ENCODE measurements at regions not wholly inside any gene's neighbourhood (a gene's known extent, or its start where the extent isn't known, plus 50 kb on each side); places are given as distances from the start of the nearest gene placed in this dataset.

GRCh38 chr5:91307048-91307447 is 76.1 kb downstream of the ARRDC3 start:
- no peak overlapping the region for H3K27ac ChIP-seq (ENCODE audit: low read length in 2 of 2)
- TF ChIP-seq EZH2 (IDR thresholded peaks at IDR 0.05; ENCODE audit: borderline replicate concordance, insufficient read depth, low read depth, low read length, poor library complexity, severe bottlenecking), result no peak
- TF ChIP-seq, protein P1, sequence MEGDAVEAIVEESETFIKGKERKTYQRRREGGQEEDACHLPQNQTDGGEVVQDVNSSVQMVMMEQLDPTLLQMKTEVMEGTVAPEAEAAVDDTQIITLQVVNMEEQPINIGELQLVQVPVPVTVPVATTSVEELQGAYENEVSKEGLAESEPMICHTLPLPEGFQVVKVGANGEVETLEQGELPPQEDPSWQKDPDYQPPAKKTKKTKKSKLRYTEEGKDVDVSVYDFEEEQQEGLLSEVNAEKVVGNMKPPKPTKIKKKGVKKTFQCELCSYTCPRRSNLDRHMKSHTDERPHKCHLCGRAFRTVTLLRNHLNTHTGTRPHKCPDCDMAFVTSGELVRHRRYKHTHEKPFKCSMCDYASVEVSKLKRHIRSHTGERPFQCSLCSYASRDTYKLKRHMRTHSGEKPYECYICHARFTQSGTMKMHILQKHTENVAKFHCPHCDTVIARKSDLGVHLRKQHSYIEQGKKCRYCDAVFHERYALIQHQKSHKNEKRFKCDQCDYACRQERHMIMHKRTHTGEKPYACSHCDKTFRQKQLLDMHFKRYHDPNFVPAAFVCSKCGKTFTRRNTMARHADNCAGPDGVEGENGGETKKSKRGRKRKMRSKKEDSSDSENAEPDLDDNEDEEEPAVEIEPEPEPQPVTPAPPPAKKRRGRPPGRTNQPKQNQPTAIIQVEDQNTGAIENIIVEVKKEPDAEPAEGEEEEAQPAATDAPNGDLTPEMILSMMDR (IDR thresholded peaks at IDR 0.05), result no peak
- H3K79me2 ChIP-seq (ENCODE audit: control insufficient read depth, insufficient read depth, low read length), result no peaks in the 10 kb centered on the region
- no CpG with 5 or more reads among the region's 4 CpGs for WGBS (ENCODE audit: insufficient coverage)
- H4K20me1 ChIP-seq (ENCODE audit: control insufficient read depth, insufficient read depth, low read length, poor library complexity, severe bottlenecking), result no peaks in the 10 kb centered on the region
- H3K4me1 ChIP-seq (ENCODE audit: control insufficient read depth in 2 of 2, insufficient read depth in 2 of 2, low read length in 2 of 2), result peaks cover 14 to 15% of the 10 kb centered on the region in 2 donors
- ChIA-PET POLR2A (no interaction called here), CTCF (no interaction called here)
- ATAC-seq (ENCODE audit: low read depth) (no peak), DNase-seq (no peak)
- no peak overlapping the region for H3K4me2 ChIP-seq (replicated peaks; ENCODE audit: low read depth, low read length, poor library complexity, severe bottlenecking)
- H3K9ac ChIP-seq (ENCODE audit: low read length), result no peak overlapping the region
- Mint-ChIP-seq H3K27me3 (no peaks in the 10 kb centered on the region), H3K4me1 (peaks cover 13% of the 10 kb centered on the region), H3K4me3 (no peak overlapping the region), H3K27ac (no peak overlapping the region), H3K9me3 (ENCODE audit: insufficient read depth) (no peaks in the 10 kb centered on the region)
- no peaks in the 10 kb centered on the region for H3K27me3 ChIP-seq (replicated peaks in 1 of 4; ENCODE audit: control extremely low read depth in 1 of 4, control insufficient read depth in 3 of 4, insufficient read depth in 4 of 4, low read length in 3 of 4)
- no peak overlapping the region for H3K4me3 ChIP-seq (ENCODE audit: control extremely low read depth in 1 of 5, extremely low read depth in 1 of 5, insufficient read depth in 1 of 5, low read depth in 2 of 5, low read length in 4 of 5)
- no peak overlapping the region for H2AFZ ChIP-seq (ENCODE audit: insufficient read depth, low read depth, low read length, poor library complexity, severe bottlenecking)
- intact Hi-C loops (cut with micrococcal nuclease), result no loop called here
- no peaks in the 10 kb centered on the region for H3K9me3 ChIP-seq (ENCODE audit: control extremely low read depth in 1 of 3, control insufficient read depth in 2 of 3, insufficient read depth in 1 of 3, low read length in 2 of 3)
- no peaks in the 10 kb centered on the region for H3K36me3 ChIP-seq (replicated peaks in 1 of 2; ENCODE audit: control extremely low read depth in 1 of 2, control insufficient read depth in 1 of 2, extremely low read depth in 1 of 2, insufficient read depth in 2 of 2, low read length in 1 of 2)

- intact Hi-C loops (cut with micrococcal nuclease), result no loop called here
- ChIA-PET POLR2A (no interaction called here), CTCF (no interaction called here)
- ATAC-seq (ENCODE audit: low read depth) (no peak), DNase-seq (no peak)
- no peaks in the 10 kb centered on the region for H3K9me3 ChIP-seq (ENCODE audit: control extremely low read depth in 1 of 3, control insufficient read depth in 2 of 3, insufficient read depth in 1 of 3, low read length in 2 of 3)
- Mint-ChIP-seq H3K27me3 (no peaks in the 10 kb centered on the region), H3K4me3 (no peak overlapping the region), H3K4me1 (peaks cover 8% of the 10 kb centered on the region), H3K9me3 (ENCODE audit: insufficient read depth) (no peaks in the 10 kb centered on the region), H3K27ac (no peak overlapping the region)
- TF ChIP-seq EZH2 (IDR thresholded peaks at IDR 0.05; ENCODE audit: borderline replicate concordance, insufficient read depth, low read depth, low read length, poor library complexity, severe bottlenecking), result no peak
- TF ChIP-seq, protein P1 (IDR thresholded peaks at IDR 0.05), result no peak
- H3K36me3 ChIP-seq (replicated peaks in 1 of 2; ENCODE audit: control extremely low read depth in 1 of 2, control insufficient read depth in 1 of 2, extremely low read depth in 1 of 2, insufficient read depth in 2 of 2, low read length in 1 of 2), result no peaks in the 10 kb centered on the region
- peaks cover 9% of the 10 kb centered on the region in 2 donors for H3K4me1 ChIP-seq (ENCODE audit: control insufficient read depth in 2 of 2, insufficient read depth in 2 of 2, low read length in 2 of 2)
- no peak overlapping the region for H3K4me2 ChIP-seq (replicated peaks; ENCODE audit: low read depth, low read length, poor library complexity, severe bottlenecking)
- no CpG with 5 or more reads among the region's 3 CpGs for WGBS (ENCODE audit: insufficient coverage)
- no peak overlapping the region for H3K27ac ChIP-seq (ENCODE audit: low read length in 2 of 2)
- no peak overlapping the region for H2AFZ ChIP-seq (ENCODE audit: insufficient read depth, low read depth, low read length, poor library complexity, severe bottlenecking)
- H4K20me1 ChIP-seq (ENCODE audit: control insufficient read depth, insufficient read depth, low read length, poor library complexity, severe bottlenecking), result no peaks in the 10 kb centered on the region
- H3K4me3 ChIP-seq (ENCODE audit: control extremely low read depth in 1 of 5, extremely low read depth in 1 of 5, insufficient read depth in 1 of 5, low read depth in 2 of 5, low read length in 4 of 5), result no peak overlapping the region
- no peak overlapping the region for H3K9ac ChIP-seq (ENCODE audit: low read length)
- H3K79me2 ChIP-seq (ENCODE audit: control insufficient read depth, insufficient read depth, low read length), result no peaks in the 10 kb centered on the region
- H3K27me3 ChIP-seq (replicated peaks in 1 of 4; ENCODE audit: control extremely low read depth in 1 of 4, control insufficient read depth in 3 of 4, insufficient read depth in 4 of 4, low read length in 3 of 4), result no peaks in the 10 kb centered on the region
These were observed 76.6 kb downstream of the ARRDC3 start for GRCh38 chr5:91306497-91306896.
